WTC11 (cell line): ENCODE measurements at regions not wholly inside any gene's neighbourhood (a gene's known extent, or its start where the extent isn't known, plus 50 kb on each side); places are given as distances from the start of the nearest gene placed in this dataset.
A peak's percentile ranks its signal among the peaks of the same experiment; 100 is the strongest.
"Not testable (repeated sequence)": the region's sequence is repeated elsewhere in the genome, so short reads cannot be mapped to it uniquely, and the experiment has no call there.

ENCODE experiments used
- ATAC-seq: fragments of 200-7000 bp; cut with Tn5 transposase; 2 replicates; pipeline ENCODE4 v1.10.0; 2021; ENCODE audit warnings: mild to moderate bottlenecking, moderate library complexity
- CTCF ChIA-PET: fragments of 300-600 bp; sonication (Branson Sonifier 250); formaldehyde crosslinking; loops from one replicate; lab custom pipeline; 2021; ENCODE audit warnings: antibody characterized with exemption; lab: Charles Lee
- POLR2A ChIA-PET: fragments of 350-600 bp; sonication (Branson Sonifier 250); formaldehyde crosslinking; loops from one replicate; lab custom pipeline; 2021; ENCODE audit warnings: antibody characterized with exemption; lab: Charles Lee
- DNase-seq: peaks from one replicate; pipeline ENCODE4 v3.0.0; 2021; ENCODE audit warnings: low spot score
- H3K27ac Mint-ChIP-seq: 2 replicates; pipeline ENCODE4 v1.8.0; 2021; ENCODE audit warnings: mixed read lengths
- H3K27me3 Mint-ChIP-seq: 2 replicates; pipeline ENCODE4 v1.8.0; 2021; ENCODE audit warnings: low read depth, mild to moderate bottlenecking, moderate library complexity, mixed read lengths
- H3K36me3 Mint-ChIP-seq: 2 replicates; pipeline ENCODE4 v1.8.0; 2021; ENCODE audit warnings: mixed read lengths
- H3K4me1 Mint-ChIP-seq: 2 replicates; pipeline ENCODE4 v1.8.0; 2022; ENCODE audit warnings: mixed read lengths
- H3K4me3 Mint-ChIP-seq: 2 replicates; pipeline ENCODE4 v1.8.0; 2021; ENCODE audit warnings: mild to moderate bottlenecking, moderate library complexity, mixed read lengths
- H3K9me3 Mint-ChIP-seq: 2 replicates; pipeline ENCODE4 v1.8.0; 2021; ENCODE audit warnings: mixed read lengths
- ATF3 ChIP-seq: sonication (generic); formaldehyde crosslinking; conservative IDR thresholded peaks from 2 replicates; pipeline ENCODE4 v1.8.1; 2022; ENCODE audit warnings: mild to moderate bottlenecking, missing genetic modification reagents
- CREB1 ChIP-seq: sonication (generic); formaldehyde crosslinking; IDR thresholded peaks from 2 replicates; pipeline ENCODE4 v1.8.0; 2023; ENCODE audit warnings: mild to moderate bottlenecking, missing genetic modification reagents
- CREM ChIP-seq: sonication (generic); formaldehyde crosslinking; IDR thresholded peaks from 2 replicates; pipeline ENCODE4 v1.8.1; 2022; ENCODE audit warnings: mild to moderate bottlenecking, missing genetic modification reagents, moderate library complexity
- E2F1 ChIP-seq: sonication (generic); formaldehyde crosslinking; IDR thresholded peaks from 2 replicates; pipeline ENCODE4 v1.8.0; 2022; ENCODE audit warnings: mild to moderate bottlenecking, missing genetic modification reagents
- E2F4 ChIP-seq: sonication (generic); formaldehyde crosslinking; IDR thresholded peaks from 2 replicates; pipeline ENCODE4 v1.8.1; 2022; ENCODE audit warnings: low read depth, mild to moderate bottlenecking, moderate library complexity, missing genetic modification reagents, borderline replicate concordance
- FOXK1 ChIP-seq: sonication (generic); formaldehyde crosslinking; IDR thresholded peaks from 2 replicates; pipeline ENCODE4 v1.8.0; 2022; ENCODE audit warnings: mild to moderate bottlenecking, moderate library complexity, missing genetic modification reagents
- GRHL2 ChIP-seq: fragments of 250-450 bp; sonication (Bioruptor Pico); IDR thresholded peaks from 2 replicates; pipeline ENCODE4 v1.8.0; 2022; ENCODE audit warnings: mild to moderate bottlenecking, moderate library complexity; ENCODE audit not compliant: insufficient replicate concordance, severe bottlenecking
- IRF2 ChIP-seq: sonication (generic); formaldehyde crosslinking; IDR thresholded peaks from 2 replicates; pipeline ENCODE4 v1.8.0; 2022; ENCODE audit warnings: low read depth, missing genetic modification reagents, borderline replicate concordance
- JAZF1 ChIP-seq: fragments of 250-450 bp; sonication (Bioruptor Pico); IDR thresholded peaks from 2 replicates; pipeline ENCODE4 v1.9.0; 2021; ENCODE audit warnings: moderate library complexity, mild to moderate bottlenecking, inconsistent platforms
- MXD4 ChIP-seq: fragments of 250-450 bp; sonication (Bioruptor Pico); IDR thresholded peaks from 2 replicates; pipeline ENCODE4 v1.8.0; 2021; ENCODE audit warnings: mild to moderate bottlenecking, moderate library complexity, borderline replicate concordance
- NFYB ChIP-seq: sonication (generic); formaldehyde crosslinking; conservative IDR thresholded peaks from 2 replicates; pipeline ENCODE4 v1.8.0; 2022; ENCODE audit warnings: low read depth, missing genetic modification reagents
- ZBTB21 ChIP-seq: sonication (generic); formaldehyde crosslinking; IDR thresholded peaks from 2 replicates; pipeline ENCODE4 v1.8.1; 2023; ENCODE audit warnings: mild to moderate bottlenecking, missing genetic modification reagents, borderline replicate concordance
- ZNF121 ChIP-seq: sonication (generic); formaldehyde crosslinking; IDR thresholded peaks from 2 replicates; pipeline ENCODE4 v1.8.0; 2023; ENCODE audit warnings: missing genetic modification reagents
- ZNF219 ChIP-seq: sonication (generic); formaldehyde crosslinking; IDR thresholded peaks from 2 replicates; pipeline ENCODE4 v1.8.0; 2023; ENCODE audit warnings: missing genetic modification reagents, mild to moderate bottlenecking, borderline replicate concordance
- ZNF423 ChIP-seq: fragments of 250-450 bp; sonication (Bioruptor Pico); IDR thresholded peaks from 2 replicates; pipeline ENCODE4 v2.1.2; 2022; ENCODE audit warnings: mild to moderate bottlenecking, moderate library complexity
- ZNF425 ChIP-seq: fragments of 250-450 bp; sonication (Bioruptor Pico); conservative IDR thresholded peaks from 2 replicates; pipeline ENCODE4 v1.9.0; 2021; ENCODE audit warnings: mild to moderate bottlenecking
- ZSCAN18 ChIP-seq: fragments of 250-450 bp; sonication (Bioruptor Pico); IDR thresholded peaks from 2 replicates; pipeline ENCODE4 v2.1.2; 2022; ENCODE audit warnings: mild to moderate bottlenecking, moderate library complexity
- TF ChIP-seq, protein P1 (sequence below): sonication (generic); formaldehyde crosslinking; conservative IDR thresholded peaks from 2 replicates; pipeline ENCODE4 v1.8.1; 2023; ENCODE audit warnings: mild to moderate bottlenecking, low read depth, missing genetic modification reagents, moderate library complexity
- TF ChIP-seq, protein P2 (sequence below): sonication (generic); formaldehyde crosslinking; IDR thresholded peaks from 2 replicates; pipeline ENCODE4 v1.8.1; 2023; ENCODE audit warnings: mild to moderate bottlenecking, missing genetic modification reagents

DNA sequence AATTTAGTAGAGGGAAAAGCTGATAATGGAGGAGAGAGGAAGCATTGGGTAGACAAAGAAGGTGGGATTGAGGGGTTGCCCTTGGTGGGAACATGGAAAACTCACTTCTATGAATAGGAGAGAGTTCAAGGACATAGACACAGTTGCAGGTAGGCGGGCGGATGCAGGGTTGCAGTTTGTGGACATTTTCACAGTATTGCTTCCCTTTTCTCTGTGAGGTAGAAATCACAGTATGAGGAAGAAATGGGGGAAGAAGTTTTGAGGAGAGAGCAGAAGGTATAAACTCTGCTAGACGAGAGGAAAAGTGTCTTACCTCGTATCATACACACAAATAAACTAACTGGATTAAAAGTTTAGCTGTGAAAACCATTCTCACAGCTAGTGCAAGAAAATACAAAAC, 200.7 kb upstream of the ECI2 start:
- ChIA-PET CTCF (no interaction called here), POLR2A (no interaction called here)
- no peak for ATAC-seq
- no peak for TF ChIP-seq JAZF1 (CRISPR knock-in tag)
- TF ChIP-seq ZNF121 (CRISPR knock-in tag) = no peak
- TF ChIP-seq ZNF425 (CRISPR knock-in tag) = no peak
- TF ChIP-seq, protein P1, sequence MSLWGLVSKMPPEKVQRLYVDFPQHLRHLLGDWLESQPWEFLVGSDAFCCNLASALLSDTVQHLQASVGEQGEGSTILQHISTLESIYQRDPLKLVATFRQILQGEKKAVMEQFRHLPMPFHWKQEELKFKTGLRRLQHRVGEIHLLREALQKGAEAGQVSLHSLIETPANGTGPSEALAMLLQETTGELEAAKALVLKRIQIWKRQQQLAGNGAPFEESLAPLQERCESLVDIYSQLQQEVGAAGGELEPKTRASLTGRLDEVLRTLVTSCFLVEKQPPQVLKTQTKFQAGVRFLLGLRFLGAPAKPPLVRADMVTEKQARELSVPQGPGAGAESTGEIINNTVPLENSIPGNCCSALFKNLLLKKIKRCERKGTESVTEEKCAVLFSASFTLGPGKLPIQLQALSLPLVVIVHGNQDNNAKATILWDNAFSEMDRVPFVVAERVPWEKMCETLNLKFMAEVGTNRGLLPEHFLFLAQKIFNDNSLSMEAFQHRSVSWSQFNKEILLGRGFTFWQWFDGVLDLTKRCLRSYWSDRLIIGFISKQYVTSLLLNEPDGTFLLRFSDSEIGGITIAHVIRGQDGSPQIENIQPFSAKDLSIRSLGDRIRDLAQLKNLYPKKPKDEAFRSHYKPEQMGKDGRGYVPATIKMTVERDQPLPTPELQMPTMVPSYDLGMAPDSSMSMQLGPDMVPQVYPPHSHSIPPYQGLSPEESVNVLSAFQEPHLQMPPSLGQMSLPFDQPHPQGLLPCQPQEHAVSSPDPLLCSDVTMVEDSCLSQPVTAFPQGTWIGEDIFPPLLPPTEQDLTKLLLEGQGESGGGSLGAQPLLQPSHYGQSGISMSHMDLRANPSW (CRISPR knock-in tag) = no peak
- TF ChIP-seq CREM (CRISPR knock-in tag) = no peak
- TF ChIP-seq, protein P2, sequence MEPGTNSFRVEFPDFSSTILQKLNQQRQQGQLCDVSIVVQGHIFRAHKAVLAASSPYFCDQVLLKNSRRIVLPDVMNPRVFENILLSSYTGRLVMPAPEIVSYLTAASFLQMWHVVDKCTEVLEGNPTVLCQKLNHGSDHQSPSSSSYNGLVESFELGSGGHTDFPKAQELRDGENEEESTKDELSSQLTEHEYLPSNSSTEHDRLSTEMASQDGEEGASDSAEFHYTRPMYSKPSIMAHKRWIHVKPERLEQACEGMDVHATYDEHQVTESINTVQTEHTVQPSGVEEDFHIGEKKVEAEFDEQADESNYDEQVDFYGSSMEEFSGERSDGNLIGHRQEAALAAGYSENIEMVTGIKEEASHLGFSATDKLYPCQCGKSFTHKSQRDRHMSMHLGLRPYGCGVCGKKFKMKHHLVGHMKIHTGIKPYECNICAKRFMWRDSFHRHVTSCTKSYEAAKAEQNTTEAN = no peak
- TF ChIP-seq ZBTB21 (CRISPR knock-in tag) = no peak
- no peak for TF ChIP-seq IRF2 (CRISPR knock-in tag)
- no peak for TF ChIP-seq GRHL2 (CRISPR knock-in tag)
- no peak for TF ChIP-seq ATF3
- TF ChIP-seq CREB1 (CRISPR knock-in tag) = no peak
- no peak for TF ChIP-seq ZSCAN18 (CRISPR knock-in tag)
- no peak for TF ChIP-seq MXD4
- Mint-ChIP-seq H3K27ac (no peak overlapping the region), H3K4me3 (no peak overlapping the region), H3K4me1 (peaks cover 6% of the 10 kb centered on the region), H3K27me3 (peaks cover 8% of the 10 kb centered on the region; the same call in 1 of the 2 replicates), H3K36me3 (no peaks in the 10 kb centered on the region), H3K9me3 (peaks cover 21% of the 10 kb centered on the region)
- DNase-seq = no peak

GRCh38 chr6:4334158-4334740, 198.9 kb upstream of the ECI2 start:
- not testable (repeated sequence) for H3K4me1 Mint-ChIP-seq, H3K27ac Mint-ChIP-seq
- CTCF ChIA-PET = interaction anchor here (0.5 kb wide), 1 partner anchor 723 kb away, joined by 3 read pairs; no protein-coding TSS in a partner anchor
- peak; percentile 58 for DNase-seq
- TF ChIP-seq FOXK1 (CRISPR knock-in tag) = peak; percentile 59; the same call in 1 of the 2 replicates
- TF ChIP-seq, all 79 proteins: peak for 1; not testable (repeated sequence) for 78
- POLR2A ChIA-PET, ATAC-seq, H3K36me3 Mint-ChIP-seq, H3K27me3 Mint-ChIP-seq: not testable (repeated sequence)
- Mint-ChIP-seq H3K9me3 (peaks cover 21% of the 10 kb centered on the region), H3K4me3 (peak overlapping the region; percentile 79)

DNA sequence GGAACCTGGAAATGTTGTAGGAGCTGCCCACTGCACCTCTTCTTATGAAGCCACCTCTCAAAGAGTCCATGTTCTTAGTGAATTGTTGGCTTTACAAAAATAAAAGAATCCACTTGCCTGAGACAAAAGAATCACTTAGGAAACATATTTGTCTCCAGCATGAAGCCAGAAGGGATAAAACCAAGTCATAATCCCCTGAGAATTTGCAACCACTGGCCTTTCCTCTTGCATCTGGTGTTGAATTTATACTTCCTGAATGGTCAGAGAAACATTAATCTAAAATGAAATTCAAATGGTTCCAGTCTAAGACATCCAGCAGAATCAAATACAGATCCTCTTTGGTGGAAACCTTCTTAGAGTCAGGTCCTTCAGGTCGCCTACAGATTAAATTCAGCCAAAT, 192.5 kb upstream of the ECI2 start:
- H3K36me3 Mint-ChIP-seq = no peaks in the 10 kb centered on the region
- H3K9me3 Mint-ChIP-seq = peaks cover 3% of the 10 kb centered on the region; the same call in 1 of the 2 replicates
- ChIA-PET POLR2A (no interaction called here), CTCF (interaction anchor here (0.5 kb wide), 1 partner anchor 53 kb away, joined by 3 read pairs; no protein-coding TSS in a partner anchor)
- ATAC-seq = no peak
- DNase-seq = no peak
- no peaks in the 10 kb centered on the region for H3K27me3 Mint-ChIP-seq
- H3K27ac Mint-ChIP-seq = no peak overlapping the region
- H3K4me1 Mint-ChIP-seq = peaks cover 8% of the 10 kb centered on the region
- no peak overlapping the region for H3K4me3 Mint-ChIP-seq
- TF ChIP-seq ZNF423 = no peak
- no peak for TF ChIP-seq E2F4 (CRISPR knock-in tag)
- no peak for TF ChIP-seq ZNF219 (CRISPR knock-in tag)
- no peak for TF ChIP-seq NFYB (CRISPR knock-in tag)
- TF ChIP-seq GRHL2 (CRISPR knock-in tag) = no peak
- TF ChIP-seq E2F1 = no peak
- TF ChIP-seq, protein P2 = no peak
- no peak for TF ChIP-seq FOXK1 (CRISPR knock-in tag)
